Naive thymus-derived CD4-positive, alpha-beta T cell (primary cell): ENCODE measurements at regions not wholly inside any gene's neighbourhood (a gene's known extent, or its start where the extent isn't known, plus 50 kb on each side); places are given as distances from the start of the nearest gene placed in this dataset.
"Not testable (repeated sequence)": the region's sequence is repeated elsewhere in the genome, so short reads cannot be mapped to it uniquely, and the experiment has no call there.

Experiments used
- ATAC-seq: fragments of 150-1000 bp; cut with Tn5 transposase; 2 replicates; pipeline ENCODE4 v1.10.0; 2021; ENCODE audit warnings: mild to moderate bottlenecking, moderate library complexity
- CTCF ChIA-PET: fragments of 350-600 bp; sonication (Branson Sonifier 250); formaldehyde crosslinking; loops from one replicate; lab custom pipeline; 2021; ENCODE audit warnings: antibody characterized with exemption; lab: Charles Lee
- POLR2A ChIA-PET: fragments of 350-600 bp; sonication (Branson Sonifier 250); formaldehyde crosslinking; loops from one replicate; lab custom pipeline; 2021; ENCODE audit warnings: antibody characterized with exemption, inconsistent platforms; lab: Charles Lee
- DNase-seq, 9 donors: peaks; one replicate each; pipeline versions ENCODE4 v3.0.0 to v3.0.0-alpha.2; 2020 to 2022; ENCODE audit warnings: mixed read lengths in 1 of 9
- H3K27ac ChIP-seq: one replicate; pipeline ENCODE4 v1.7.0; 2013; ENCODE audit warnings: mild to moderate bottlenecking, low read depth, low read length, moderate library complexity
- H3K27me3 ChIP-seq, 2 donors: one replicate each; pipeline ENCODE4 v1.7.0; 2013; ENCODE audit warnings: low read length in 2 of 2, mild to moderate bottlenecking in 2 of 2, moderate library complexity in 2 of 2; ENCODE audit not compliant: control insufficient read depth in 2 of 2, insufficient read depth in 2 of 2
- H3K36me3 ChIP-seq, 3 experiments: 1 replicate in 2 of 3; 2 replicates in 1 of 3; pipeline ENCODE4 v1.7.0; 2013; ENCODE audit warnings: low read length in 3 of 3, mild to moderate bottlenecking in 3 of 3, moderate library complexity in 1 of 3; ENCODE audit not compliant: insufficient read depth in 3 of 3, control insufficient read depth in 2 of 3
- H3K4me1 ChIP-seq, 2 donors: one replicate each; pipeline ENCODE4 v1.7.0; 2013; ENCODE audit warnings: low read length in 2 of 2, mild to moderate bottlenecking in 2 of 2, moderate library complexity in 1 of 2; ENCODE audit not compliant: control insufficient read depth in 2 of 2, insufficient read depth in 2 of 2
- H3K4me3 ChIP-seq: 2 replicates; pipeline ENCODE4 v1.7.0; 2013; ENCODE audit warnings: mild to moderate bottlenecking, low read length
- H3K9me3 ChIP-seq, 3 experiments: 1 replicate in 2 of 3; 2 replicates in 1 of 3; pipeline ENCODE4 v1.7.0; 2013; ENCODE audit warnings: low read length in 3 of 3; ENCODE audit not compliant: control insufficient read depth in 2 of 3
- H3K27ac Mint-ChIP-seq, 9 donors: one replicate each; pipeline ENCODE4 v1.8.0; 2020 to 2022; ENCODE audit warnings: mixed read lengths in 9 of 9, mild to moderate bottlenecking in 8 of 9, moderate library complexity in 5 of 9, inconsistent platforms in 2 of 9
- H3K27me3 Mint-ChIP-seq, 5 donors: one replicate each; pipeline ENCODE4 v1.8.0; 2021 to 2022; ENCODE audit warnings: mixed read lengths in 5 of 5, mild to moderate bottlenecking in 1 of 5
- H3K36me3 Mint-ChIP-seq, 5 donors: one replicate each; pipeline ENCODE4 v1.8.0; 2020 to 2022; ENCODE audit warnings: mixed read lengths in 5 of 5, mild to moderate bottlenecking in 3 of 5, inconsistent platforms in 1 of 5
- H3K4me1 Mint-ChIP-seq, 7 donors: one replicate each; pipeline ENCODE4 v1.8.0; 2020 to 2022; ENCODE audit warnings: mixed read lengths in 7 of 7, mild to moderate bottlenecking in 3 of 7, inconsistent platforms in 1 of 7
- H3K4me3 Mint-ChIP-seq, 10 donors: one replicate each; pipeline ENCODE4 v1.8.0; 2020 to 2022; ENCODE audit warnings: mild to moderate bottlenecking in 10 of 10, mixed read lengths in 10 of 10, moderate library complexity in 6 of 10, inconsistent platforms in 2 of 10
- H3K9me3 Mint-ChIP-seq, 11 donors: one replicate each; pipeline ENCODE4 v1.8.0; 2020 to 2022; ENCODE audit warnings: mixed read lengths in 11 of 11, mild to moderate bottlenecking in 4 of 11, inconsistent platforms in 1 of 11, moderate library complexity in 1 of 11
- intact Hi-C, 2 donors: fragments of 100-400 bp; cut with micrococcal nuclease; formaldehyde crosslinking; loops; one replicate each; pipeline ENCODE4 v1.15.1; 2023

GRCh38 chr6:93848031-93848742, 428.8 kb upstream of the EPHA7 start:
- CTCF ChIA-PET = no interaction called here

DNA sequence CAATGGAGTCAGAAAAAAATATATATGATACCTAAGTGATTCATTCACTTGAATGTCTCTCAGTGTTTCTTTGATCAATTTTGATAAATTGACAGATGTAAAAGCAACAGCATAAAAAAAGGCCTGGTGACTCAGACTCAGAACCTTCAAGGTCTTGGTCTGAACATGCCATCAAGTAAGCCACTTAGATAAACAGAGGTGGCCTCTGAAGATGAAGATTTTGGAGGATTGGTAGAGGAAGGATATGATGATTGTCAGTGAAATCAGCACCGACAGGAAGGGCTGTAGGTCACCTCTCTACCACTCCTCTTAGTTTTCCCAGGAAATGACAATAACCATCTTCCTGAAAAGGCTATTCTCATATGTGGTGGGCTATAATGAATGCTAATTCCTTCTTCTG, 422.8 kb upstream of the EPHA7 start:
- Mint-ChIP-seq H3K4me1 (no peaks in the 10 kb centered on the region), H3K4me3 (no peak overlapping the region), H3K27ac (no peak overlapping the region), H3K9me3 (peaks cover 0 to 17% (median 3%) of the 10 kb centered on the region in 11 donors), H3K36me3 (no peaks in the 10 kb centered on the region), H3K27me3 (no peaks in the 10 kb centered on the region)
- no peaks in the 10 kb centered on the region for H3K36me3 ChIP-seq
- H3K4me3 ChIP-seq = no peak overlapping the region
- intact Hi-C loops = no loop called here
- H3K9me3 ChIP-seq = no peaks in the 10 kb centered on the region
- DNase-seq = no peak
- ATAC-seq = no peak
- H3K27me3 ChIP-seq = no peaks in the 10 kb centered on the region
- no peaks in the 10 kb centered on the region for H3K4me1 ChIP-seq
- ChIA-PET CTCF (no interaction called here), POLR2A (no interaction called here)
- no peak overlapping the region for H3K27ac ChIP-seq

More at GRCh38 chr6:93848031-93848742, 428.8 kb upstream of the EPHA7 start:
- no peaks in the 10 kb centered on the region for H3K27me3 ChIP-seq
- ATAC-seq (no peak), DNase-seq (no peak)
- no peak overlapping the region for H3K27ac ChIP-seq
- H3K9me3 ChIP-seq = no peaks in the 10 kb centered on the region
- POLR2A ChIA-PET = no interaction called here
- H3K4me1 ChIP-seq = no peaks in the 10 kb centered on the region
- no peak overlapping the region for H3K4me3 ChIP-seq
- H3K4me1 Mint-ChIP-seq = no peaks in the 10 kb centered on the region
- no peaks in the 10 kb centered on the region for H3K36me3 ChIP-seq
- H3K27ac Mint-ChIP-seq = no peak overlapping the region
- H3K4me3 Mint-ChIP-seq = no peak overlapping the region
- no peaks in the 10 kb centered on the region for H3K27me3 Mint-ChIP-seq
- H3K9me3 Mint-ChIP-seq = peaks cover 0 to 8% (median 0%) of the 10 kb centered on the region in 11 donors
- intact Hi-C loops = no loop called here
- H3K36me3 Mint-ChIP-seq = no peaks in the 10 kb centered on the region

DNA sequence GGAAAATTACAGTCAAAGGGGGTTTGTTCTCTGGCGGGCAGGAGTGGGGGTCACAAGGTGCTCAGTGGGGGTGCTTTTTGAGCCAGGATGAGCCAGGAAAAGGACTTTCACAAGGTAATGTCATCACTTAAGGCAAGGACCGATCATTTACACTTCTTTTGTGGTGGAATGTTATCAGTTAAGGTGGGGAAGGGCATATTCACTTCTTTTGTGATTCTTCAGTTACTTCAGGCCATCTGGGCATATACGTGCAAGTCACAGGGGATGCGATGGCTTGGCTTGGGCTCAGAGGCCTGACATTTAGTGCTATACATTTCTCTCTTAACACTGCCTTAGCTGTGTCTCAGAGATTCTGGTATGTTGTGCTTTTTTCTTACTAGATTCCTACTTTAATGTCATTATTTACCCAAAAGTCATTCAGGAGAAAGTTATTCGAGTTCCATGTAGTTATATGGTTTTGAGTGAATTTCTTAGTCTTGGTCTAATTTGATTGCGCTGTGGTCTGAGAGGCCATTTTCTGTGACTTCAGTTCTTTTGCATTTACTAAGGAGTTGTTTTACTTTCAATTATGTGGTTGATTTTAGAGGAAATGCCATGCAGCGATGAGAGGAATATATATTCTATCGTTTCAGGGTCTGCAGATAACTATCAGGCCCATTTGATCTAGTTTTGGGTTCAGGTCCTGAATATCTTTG, 416.2 kb upstream of the EPHA7 start:
- H3K36me3 Mint-ChIP-seq, H3K4me3 Mint-ChIP-seq, CTCF ChIA-PET, H3K9me3 ChIP-seq, POLR2A ChIA-PET, H3K36me3 ChIP-seq, H3K27ac ChIP-seq, H3K27ac Mint-ChIP-seq, H3K27me3 ChIP-seq, H3K4me1 Mint-ChIP-seq, intact Hi-C loops, H3K4me3 ChIP-seq, ATAC-seq, H3K27me3 Mint-ChIP-seq, DNase-seq, H3K4me1 ChIP-seq: not testable (repeated sequence)
- peaks cover 0 to 19% (median 10%) of the 10 kb centered on the region in 11 donors for H3K9me3 Mint-ChIP-seq

GRCh38 chr6:93835026-93835425, 415.7 kb upstream of the EPHA7 start:
- H3K9me3 Mint-ChIP-seq = peaks cover 0 to 19% (median 10%) of the 10 kb centered on the region in 11 donors
- intact Hi-C loops = not testable (repeated sequence)

DNA sequence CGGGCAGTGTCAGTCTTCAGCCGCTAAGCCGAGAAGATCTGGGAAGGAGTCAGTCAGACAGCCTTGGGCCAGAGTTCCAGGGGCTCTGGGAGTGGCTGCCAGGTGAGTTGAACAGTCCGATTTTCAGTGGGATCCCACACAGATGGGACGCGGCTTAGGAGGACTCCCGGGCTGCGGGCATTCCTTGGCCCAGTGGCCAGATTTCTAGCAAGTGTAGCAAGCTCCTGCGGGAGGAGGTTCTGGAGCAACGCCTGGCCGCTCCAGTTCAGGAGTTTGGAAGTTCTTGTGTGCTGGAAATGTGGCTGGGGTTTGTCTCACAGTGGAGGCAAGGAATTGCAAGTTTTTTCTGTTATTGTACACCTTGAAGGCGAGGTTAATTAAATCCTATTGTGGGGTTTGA, 414.0 kb upstream of the EPHA7 start:
- H3K36me3 ChIP-seq, H3K27me3 ChIP-seq, ATAC-seq, H3K9me3 ChIP-seq, H3K4me3 ChIP-seq, CTCF ChIA-PET, POLR2A ChIA-PET, H3K4me3 Mint-ChIP-seq, intact Hi-C loops, H3K27me3 Mint-ChIP-seq, H3K4me1 Mint-ChIP-seq, H3K36me3 Mint-ChIP-seq, H3K27ac ChIP-seq, H3K4me1 ChIP-seq, H3K27ac Mint-ChIP-seq, DNase-seq: not testable (repeated sequence)
- peaks cover 4 to 19% (median 10%) of the 10 kb centered on the region in 11 donors for H3K9me3 Mint-ChIP-seq

More at GRCh38 chr6:93835026-93835425, 415.7 kb upstream of the EPHA7 start:
- CTCF ChIA-PET, H3K27me3 ChIP-seq, H3K36me3 ChIP-seq, H3K27me3 Mint-ChIP-seq, H3K4me3 ChIP-seq, H3K4me1 Mint-ChIP-seq, H3K36me3 Mint-ChIP-seq, H3K9me3 ChIP-seq, DNase-seq, H3K4me1 ChIP-seq, H3K4me3 Mint-ChIP-seq, ATAC-seq, H3K27ac ChIP-seq, POLR2A ChIA-PET, H3K27ac Mint-ChIP-seq: not testable (repeated sequence)

DNA sequence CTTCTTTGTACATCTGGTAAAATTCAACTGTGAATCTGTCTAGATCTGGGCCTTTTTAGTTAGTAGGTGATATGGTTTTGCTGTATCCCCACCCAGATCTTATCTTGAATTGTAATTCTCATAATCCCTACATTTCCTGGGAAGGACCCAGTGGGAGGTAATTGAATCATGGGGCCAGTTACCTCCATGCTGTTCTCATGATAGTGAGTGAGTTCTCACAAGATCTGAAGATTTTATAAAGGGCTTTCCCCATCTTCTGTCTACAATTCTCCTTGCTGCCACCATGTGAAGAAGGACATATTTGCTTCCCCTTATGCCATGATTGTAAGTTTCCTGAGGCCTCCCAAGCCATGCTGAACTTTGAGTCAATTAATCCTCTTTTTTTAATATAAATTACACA, 410.4 kb upstream of the EPHA7 start:
- ATAC-seq, H3K9me3 ChIP-seq, H3K36me3 ChIP-seq, H3K27ac Mint-ChIP-seq, DNase-seq, H3K27ac ChIP-seq, intact Hi-C loops, H3K27me3 ChIP-seq, CTCF ChIA-PET, POLR2A ChIA-PET, H3K4me1 Mint-ChIP-seq, H3K4me1 ChIP-seq, H3K4me3 ChIP-seq, H3K36me3 Mint-ChIP-seq, H3K4me3 Mint-ChIP-seq, H3K27me3 Mint-ChIP-seq: not testable (repeated sequence)
- H3K9me3 Mint-ChIP-seq = peaks cover 2 to 23% (median 7%) of the 10 kb centered on the region in 11 donors

- CTCF ChIA-PET = no interaction called here
- no peaks in the 10 kb centered on the region for H3K27me3 Mint-ChIP-seq
- POLR2A ChIA-PET = no interaction called here
- no peak overlapping the region for H3K27ac ChIP-seq
- peaks cover 2 to 23% (median 6%) of the 10 kb centered on the region in 11 donors for H3K9me3 Mint-ChIP-seq
- H3K36me3 Mint-ChIP-seq = peaks cover 0 to 3% (median 0%) of the 10 kb centered on the region in 5 donors
- intact Hi-C loops = no loop called here
- no peaks in the 10 kb centered on the region for H3K9me3 ChIP-seq
- H3K4me1 Mint-ChIP-seq = peaks cover 0 to 1% (median 0%) of the 10 kb centered on the region in 7 donors
- H3K27ac Mint-ChIP-seq = no peak overlapping the region
- no peaks in the 10 kb centered on the region for H3K27me3 ChIP-seq
- no peak overlapping the region for H3K4me3 Mint-ChIP-seq
- no peaks in the 10 kb centered on the region for H3K4me1 ChIP-seq
- H3K4me3 ChIP-seq = no peak overlapping the region
- ATAC-seq (no peak), DNase-seq (no peak)
- no peaks in the 10 kb centered on the region for H3K36me3 ChIP-seq
Observed at GRCh38 chr6:93829009-93829408, 409.6 kb upstream of the EPHA7 start.
